Ovary (tissue), 7 donors: ENCODE measurements at regions not wholly inside any gene's neighbourhood (a gene's known extent, or its start where the extent isn't known, plus 50 kb on each side); places are given as distances from the start of the nearest gene placed in this dataset.
"Not testable (repeated sequence)": the region's sequence is repeated elsewhere in the genome, so short reads cannot be mapped to it uniquely, and the experiment has no call there.

Experiments used
- DNase-seq, 5 donors: peaks; one replicate each; pipeline ENCODE4 v3.0.0-alpha.2; 2019 to 2020
- H3K27ac ChIP-seq, 2 donors: fragments of 200-600 bp; one replicate each; pipeline versions ENCODE4 v1.5.1 to v1.8.0; 2019 to 2022
- H3K27me3 ChIP-seq: fragments of 200-600 bp; one replicate; pipeline ENCODE4 v1.8.0; 2022
- H3K36me3 ChIP-seq: fragments of 200-600 bp; sonication (generic); one replicate; pipeline ENCODE4 v1.5.1; 2019
- H3K4me1 ChIP-seq: one replicate; pipeline ENCODE4 v1.8.1; 2013; ENCODE audit warnings: mild to moderate bottlenecking, moderate library complexity; ENCODE audit not compliant: insufficient read depth
- H3K4me3 ChIP-seq: fragments of 200-600 bp; sonication (generic); one replicate; pipeline ENCODE4 v1.5.1; 2017
- H3K9me3 ChIP-seq, 2 donors: fragments of 200-600 bp in 1 of 2; sonication (generic) in 1 of 2; one replicate each; pipeline versions ENCODE4 v1.5.1 to v1.8.1; 2013 to 2019; ENCODE audit warnings: mild to moderate bottlenecking in 1 of 2, moderate library complexity in 1 of 2
- EP300 ChIP-seq: sonication (generic); formaldehyde crosslinking; IDR thresholded peaks from one replicate; pipeline ENCODE4 v1.6.1; 2017; ENCODE audit warnings: antibody characterized with exemption
- POLR2A ChIP-seq: fragments of 450-650 bp; IDR thresholded peaks from one replicate; pipeline ENCODE4 v1.6.1; 2017; ENCODE audit warnings: antibody characterized with exemption, mild to moderate bottlenecking, moderate library complexity
- WGBS, 3 donors: extraction: QIAGEN DNeasy Blood & Tissue Kit in 1 of 3; methylation state at CpG; one replicate each; pipeline versions ENCODE4 v1.1.5 to v1.1.7; 2013 to 2017; 5-methylcytosine and 5-hydroxymethylcytosine counted together
- intact Hi-C, 4 donors: fragments of 100-400 bp; cut with DNase I; formaldehyde crosslinking; loops; one replicate each; pipeline versions ENCODE4 v1.11.0 to v1.15.1; 2022 to 2023
- TF ChIP-seq, protein P1 (sequence below), 3 donors: fragments of 450-650 bp in 2 of 3; fragments of 200-600 bp in 1 of 3; IDR thresholded peaks; one replicate each; pipeline versions ENCODE4 v1.5.1 to v1.8.0; 2016 to 2022; ENCODE audit warnings: antibody characterized with exemption in 3 of 3, mild to moderate bottlenecking in 1 of 3
- donor health status: DM: no; HTN: no; CAD: no; lungs with moderate emphysema.
- donor health status: DM: no; HTN: no; CAD: no.
- donor health status: Bipolar disorder and iron deficiency.
- donor health status: DM: no; HTN: no; CAD: no.
- donor health status: DM: yes; HTN: yes; CAD: no.

DNA sequence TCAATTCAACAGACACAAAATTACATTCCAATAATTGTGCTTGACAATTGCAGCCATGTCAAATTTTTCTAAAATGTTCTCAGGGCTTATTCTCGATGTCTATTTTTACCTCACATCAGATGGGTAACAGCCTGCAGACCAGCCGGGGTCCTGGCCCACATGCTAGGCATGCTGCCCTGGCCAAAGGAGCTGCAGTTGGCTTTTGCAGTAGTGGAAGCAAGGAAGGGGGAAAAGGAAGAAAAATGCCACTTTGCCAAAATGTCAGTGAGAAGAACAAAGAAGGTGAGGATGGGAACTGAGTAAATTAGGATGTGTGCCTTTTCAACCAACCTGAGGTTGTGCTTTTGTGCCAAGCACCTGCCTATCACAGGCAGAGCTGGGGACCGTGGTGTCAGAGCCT, 161.0 kb downstream of the FOXB1 start:
- no peaks in the 10 kb centered on the region for H3K27me3 ChIP-seq
- H3K36me3 ChIP-seq = no peaks in the 10 kb centered on the region
- DNase-seq = no peak
- H3K27ac ChIP-seq = no peak overlapping the region
- TF ChIP-seq POLR2A = no peak
- TF ChIP-seq, protein P1, sequence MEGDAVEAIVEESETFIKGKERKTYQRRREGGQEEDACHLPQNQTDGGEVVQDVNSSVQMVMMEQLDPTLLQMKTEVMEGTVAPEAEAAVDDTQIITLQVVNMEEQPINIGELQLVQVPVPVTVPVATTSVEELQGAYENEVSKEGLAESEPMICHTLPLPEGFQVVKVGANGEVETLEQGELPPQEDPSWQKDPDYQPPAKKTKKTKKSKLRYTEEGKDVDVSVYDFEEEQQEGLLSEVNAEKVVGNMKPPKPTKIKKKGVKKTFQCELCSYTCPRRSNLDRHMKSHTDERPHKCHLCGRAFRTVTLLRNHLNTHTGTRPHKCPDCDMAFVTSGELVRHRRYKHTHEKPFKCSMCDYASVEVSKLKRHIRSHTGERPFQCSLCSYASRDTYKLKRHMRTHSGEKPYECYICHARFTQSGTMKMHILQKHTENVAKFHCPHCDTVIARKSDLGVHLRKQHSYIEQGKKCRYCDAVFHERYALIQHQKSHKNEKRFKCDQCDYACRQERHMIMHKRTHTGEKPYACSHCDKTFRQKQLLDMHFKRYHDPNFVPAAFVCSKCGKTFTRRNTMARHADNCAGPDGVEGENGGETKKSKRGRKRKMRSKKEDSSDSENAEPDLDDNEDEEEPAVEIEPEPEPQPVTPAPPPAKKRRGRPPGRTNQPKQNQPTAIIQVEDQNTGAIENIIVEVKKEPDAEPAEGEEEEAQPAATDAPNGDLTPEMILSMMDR (IDR thresholded peaks at IDR 0.05) = no peak
- no peak for TF ChIP-seq EP300
- H3K9me3 ChIP-seq = no peaks in the 10 kb centered on the region
- intact Hi-C loops = no loop called here
- no peaks in the 10 kb centered on the region for H3K4me1 ChIP-seq
- H3K4me3 ChIP-seq = no peak overlapping the region
- WGBS, 3 donors = 83 to 88% (median 85%) methylated on average over 3 of the region's 3 CpGs

DNA sequence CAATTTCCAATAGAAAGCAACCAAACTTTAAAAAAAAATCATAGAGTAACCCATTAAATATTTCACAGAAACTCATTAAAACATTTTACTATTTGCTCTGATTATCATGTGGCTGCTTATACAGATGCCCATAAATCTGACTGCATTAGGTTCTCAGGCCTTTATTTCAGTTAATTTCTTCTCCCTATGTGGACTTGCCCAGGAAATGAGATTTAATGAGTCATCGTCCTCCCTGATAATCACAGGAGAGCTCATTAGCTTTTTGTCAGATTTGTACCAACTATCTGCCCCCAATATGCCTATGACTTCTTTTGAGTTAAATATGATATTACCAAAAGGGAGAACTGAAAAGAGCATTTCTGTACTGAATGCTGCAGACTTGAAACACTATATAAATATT, 168.0 kb downstream of the FOXB1 start:
- no peaks in the 10 kb centered on the region for H3K4me1 ChIP-seq
- H3K27ac ChIP-seq = no peak overlapping the region
- intact Hi-C loops = no loop called here
- no peak for TF ChIP-seq POLR2A
- no peaks in the 10 kb centered on the region for H3K27me3 ChIP-seq
- H3K9me3 ChIP-seq = no peaks in the 10 kb centered on the region
- WGBS, 3 donors = 10 to 23% (median 13%) methylated on average over 1 of the region's 1 CpG
- no peak overlapping the region for H3K4me3 ChIP-seq
- no peaks in the 10 kb centered on the region for H3K36me3 ChIP-seq
- DNase-seq = no peak

DNA sequence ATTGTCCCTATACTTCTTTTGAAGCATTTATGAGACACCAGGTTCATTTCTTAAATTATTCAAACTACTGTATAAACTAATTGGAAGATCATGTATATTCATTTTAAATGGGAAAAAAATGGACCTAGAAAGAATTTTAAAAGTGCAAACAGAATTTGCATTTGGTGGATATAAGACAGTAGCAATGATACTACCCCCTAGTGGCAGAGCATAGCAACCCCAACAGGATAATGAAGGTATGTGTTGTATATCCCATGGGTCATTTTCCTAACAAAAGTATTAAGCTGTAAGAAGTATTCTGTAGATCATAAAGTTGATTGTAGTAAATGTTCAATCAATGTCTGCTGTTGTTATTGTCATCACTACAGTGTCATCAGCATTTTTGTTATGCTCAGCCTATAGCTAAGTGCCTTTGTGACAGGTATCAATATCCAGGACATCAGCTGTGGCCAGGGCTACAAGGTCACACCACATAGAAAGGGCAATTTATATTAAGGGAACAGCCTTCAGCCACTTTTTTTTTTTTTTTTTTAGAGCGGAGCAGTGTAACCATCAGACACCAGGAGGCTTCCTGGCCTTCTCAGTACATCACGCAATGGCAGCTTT, 175.8 kb downstream of the FOXB1 start:
- H3K4me3 ChIP-seq = no peak overlapping the region
- intact Hi-C loops = no loop called here
- no peaks in the 10 kb centered on the region for H3K36me3 ChIP-seq
- 65 to 77% (median 73%) methylated on average over 2 of the region's 2 CpGs for WGBS, 3 donors
- DNase-seq = no peak
- H3K4me1 ChIP-seq = no peaks in the 10 kb centered on the region
- no peaks in the 10 kb centered on the region for H3K27me3 ChIP-seq
- no peak for TF ChIP-seq EP300
- TF ChIP-seq, protein P1 (IDR thresholded peaks at IDR 0.05) = no peak
- no peak for TF ChIP-seq POLR2A
- no peaks in the 10 kb centered on the region for H3K9me3 ChIP-seq
- no peak overlapping the region for H3K27ac ChIP-seq

DNA sequence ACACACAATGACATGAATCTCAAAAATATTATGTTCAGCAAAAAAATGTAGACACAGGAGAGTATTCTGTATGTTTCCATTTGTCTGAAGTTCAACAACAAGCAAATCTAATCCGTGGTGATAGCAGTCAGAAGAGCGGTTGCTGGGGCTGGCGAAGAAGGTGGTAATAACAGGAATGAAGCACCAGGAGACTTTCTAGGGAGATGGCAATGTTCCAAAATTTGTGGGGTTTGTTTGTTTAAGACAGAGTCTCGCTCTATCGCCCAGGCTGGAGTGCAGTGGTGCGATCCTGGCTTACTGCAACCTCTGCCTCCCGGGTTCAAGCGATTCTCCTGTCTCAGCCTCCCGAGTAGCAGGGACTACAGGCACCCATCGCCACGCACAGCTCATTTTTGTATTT, 177.8 kb downstream of the FOXB1 start:
- H3K4me1 ChIP-seq, DNase-seq, H3K27me3 ChIP-seq, H3K36me3 ChIP-seq, H3K4me3 ChIP-seq, intact Hi-C loops, H3K27ac ChIP-seq, H3K9me3 ChIP-seq: not testable (repeated sequence)
- 83 to 86% (median 85%) methylated on average over 11 of the region's 11 CpGs for WGBS, 3 donors

DNA sequence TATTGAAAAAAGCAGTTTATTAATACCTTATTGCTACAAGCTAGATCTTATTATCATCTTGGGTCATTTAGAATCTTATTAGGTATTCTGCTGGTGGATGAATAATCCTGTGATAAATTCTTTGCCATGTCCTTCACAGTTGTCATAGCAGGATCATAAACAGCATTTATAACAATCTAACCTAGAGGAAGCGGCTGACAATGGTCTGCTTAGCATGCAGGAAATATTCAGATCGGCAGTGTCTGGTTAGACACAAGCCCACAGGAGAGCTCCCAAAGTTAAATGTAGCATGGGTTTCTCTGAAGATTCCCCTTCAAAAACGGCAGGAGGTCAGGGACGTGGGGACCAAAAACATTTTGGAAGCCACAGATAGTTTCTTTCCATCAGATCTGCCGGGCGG, 179.3 kb downstream of the FOXB1 start:
- no peak overlapping the region for H3K27ac ChIP-seq
- H3K27me3 ChIP-seq = no peaks in the 10 kb centered on the region
- no peak for DNase-seq
- no peak for TF ChIP-seq POLR2A
- no peak for TF ChIP-seq EP300
- TF ChIP-seq, protein P1 (IDR thresholded peaks at IDR 0.05) = no peak
- WGBS, 3 donors = 83 to 87% (median 83%) methylated on average over 6 of the region's 6 CpGs
- intact Hi-C loops = no loop called here
- H3K4me3 ChIP-seq = no peak overlapping the region
- no peaks in the 10 kb centered on the region for H3K9me3 ChIP-seq
- H3K4me1 ChIP-seq = no peaks in the 10 kb centered on the region
- no peaks in the 10 kb centered on the region for H3K36me3 ChIP-seq

DNA sequence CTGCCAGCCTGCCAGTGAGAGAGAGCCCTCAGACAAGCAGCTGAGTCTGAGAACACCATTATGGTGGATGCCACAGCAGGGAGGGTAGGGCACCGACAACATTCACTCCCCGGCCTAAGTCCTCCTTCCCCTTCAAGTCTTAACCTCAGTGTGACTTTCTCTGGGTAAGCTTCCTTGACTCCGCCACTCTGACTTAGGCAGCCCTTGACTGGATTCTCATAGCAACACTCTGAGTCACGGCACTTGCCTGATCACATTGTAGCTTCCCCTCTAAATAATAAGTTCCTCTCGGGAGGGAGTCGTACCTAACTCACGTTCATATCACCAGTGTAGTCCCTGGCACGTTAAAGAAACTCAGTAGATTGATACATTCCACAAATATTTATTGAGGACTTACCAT, 180.5 kb downstream of the FOXB1 start:
- H3K4me3 ChIP-seq = no peak overlapping the region
- H3K27ac ChIP-seq = no peak overlapping the region
- H3K9me3 ChIP-seq = no peaks in the 10 kb centered on the region
- DNase-seq = no peak
- TF ChIP-seq POLR2A (no peak), EP300 (no peak)
- TF ChIP-seq, protein P1 (IDR thresholded peaks at IDR 0.05) = no peak
- no peaks in the 10 kb centered on the region for H3K4me1 ChIP-seq
- WGBS, 3 donors = 62 to 76% (median 67%) methylated on average over 8 of the region's 8 CpGs
- no peaks in the 10 kb centered on the region for H3K36me3 ChIP-seq
- intact Hi-C loops = no loop called here
- no peaks in the 10 kb centered on the region for H3K27me3 ChIP-seq
